Glomerular endothelial cell (primary cell): ENCODE measurements at regions not wholly inside any gene's neighbourhood (a gene's known extent, or its start where the extent isn't known, plus 50 kb on each side); places are given as distances from the start of the nearest gene placed in this dataset.
"Not testable (repeated sequence)": the region's sequence is repeated elsewhere in the genome, so short reads cannot be mapped to it uniquely, and the experiment has no call there.

Experiments
- DNase-seq: peaks from one replicate; pipeline ENCODE4 v3.0.0-alpha.2; 2011; ENCODE audit warnings: low read depth, low spot score; ENCODE audit errors: extremely low read depth

DNA sequence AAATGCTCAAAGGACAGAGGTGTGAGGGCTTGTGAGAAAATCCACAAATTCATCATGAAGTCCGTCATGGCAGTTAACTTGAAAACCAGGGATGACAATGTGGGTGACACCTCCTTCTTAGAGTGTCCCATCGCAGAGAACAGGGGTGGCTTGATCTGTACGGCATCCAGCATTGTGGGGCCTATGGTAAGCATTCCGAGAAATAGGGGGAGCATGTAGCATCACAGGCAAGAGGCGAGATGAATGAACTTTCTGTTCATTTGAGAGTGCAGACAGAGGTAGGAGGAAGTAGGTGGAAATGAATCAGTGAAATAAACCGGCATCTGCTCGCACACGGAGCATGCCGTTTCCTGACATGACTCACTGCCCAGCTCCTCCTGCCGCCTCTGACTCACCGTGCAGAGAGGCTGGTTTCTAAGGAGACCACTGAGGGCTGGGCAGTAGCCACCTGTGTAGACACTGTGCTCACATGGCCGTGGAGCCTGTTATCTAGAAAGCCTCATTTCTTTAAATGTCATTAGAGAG is 339.0 kb downstream of the RFC3 start:
- peak; percentile 95 for DNase-seq

- DNase-seq = no peak
Observed at GRCh38 chr13:34159946-34160345, 342.0 kb downstream of the RFC3 start.

GRCh38 chr13:34161931-34162543 is 344.1 kb downstream of the RFC3 start:
- no peak for DNase-seq

DNA sequence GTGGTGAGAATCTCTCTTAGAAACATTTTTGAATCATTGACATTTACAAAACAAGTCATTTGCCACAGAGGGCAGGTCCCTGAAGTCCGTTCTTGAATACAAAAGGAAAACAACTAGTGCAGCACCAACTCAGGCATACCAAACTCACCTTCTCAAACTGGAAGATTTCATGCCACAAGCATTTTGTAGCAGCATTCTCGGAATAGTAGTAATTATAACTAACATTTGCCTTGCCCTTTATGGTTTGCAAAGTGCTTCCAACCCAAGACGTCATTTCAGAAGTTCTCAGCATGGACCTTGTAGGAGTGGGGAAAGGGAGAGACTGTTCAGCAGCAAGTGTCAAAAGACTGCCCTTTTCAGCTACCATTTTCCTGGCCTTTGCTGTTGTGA is 344.6 kb downstream of the RFC3 start:
- DNase-seq = no peak

DNA sequence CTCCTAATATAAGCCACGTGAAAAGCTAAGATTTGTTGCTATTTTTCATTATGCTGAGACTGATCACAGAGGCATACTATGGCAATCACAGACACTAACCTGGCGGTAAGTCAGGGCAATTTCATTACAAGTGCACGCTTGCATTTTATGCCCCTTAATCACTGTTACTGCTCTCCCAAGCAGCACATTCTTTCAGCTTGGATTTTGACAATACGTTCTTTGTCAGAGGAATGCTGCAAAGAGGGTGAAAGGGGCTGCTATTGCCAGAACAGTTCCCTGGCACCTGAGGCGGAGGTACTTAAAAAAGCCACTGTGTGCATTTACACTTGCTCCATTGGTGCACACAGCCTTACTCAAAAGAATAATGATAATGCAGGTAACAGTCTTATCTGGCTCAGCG is 346.6 kb downstream of the RFC3 start:
- DNase-seq = no peak

DNA sequence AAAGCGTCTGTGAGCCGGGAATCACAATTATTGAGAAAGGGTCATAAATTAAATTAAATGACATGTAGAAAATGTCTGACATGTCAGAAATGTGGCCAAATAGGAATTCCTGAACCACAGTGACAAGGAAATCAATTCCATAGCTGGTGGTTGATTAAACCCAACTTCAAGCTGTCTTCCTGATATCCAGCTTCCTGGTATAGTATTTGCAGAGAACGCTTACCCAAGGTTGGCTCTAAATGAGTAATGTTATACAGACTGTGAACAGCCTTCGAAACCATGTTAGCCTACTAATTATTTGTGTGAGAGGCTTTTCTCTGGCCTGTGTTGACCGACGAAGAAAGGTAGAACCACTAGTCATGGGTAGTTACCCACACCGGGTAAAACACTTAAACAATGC is 347.2 kb downstream of the RFC3 start:
- DNase-seq = no peak

DNA sequence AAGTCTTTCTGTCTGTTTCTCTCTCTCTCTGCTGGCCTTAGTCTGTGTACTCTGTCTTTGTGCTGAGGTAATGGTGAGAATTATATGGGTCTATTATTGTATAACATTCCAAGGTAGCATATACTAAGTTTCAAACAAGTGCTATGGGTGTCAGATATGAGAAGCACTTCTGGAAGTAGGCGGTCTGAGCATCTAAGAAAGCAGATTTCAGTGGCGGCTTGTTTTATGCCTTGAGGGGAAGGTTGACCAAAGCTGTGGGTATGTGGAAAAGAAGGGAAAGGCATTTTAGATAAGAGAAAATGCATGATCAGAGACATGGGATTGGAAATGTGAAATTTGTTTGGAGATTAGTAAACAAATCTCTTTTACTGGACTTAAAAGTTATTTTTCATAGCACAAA is 348.5 kb downstream of the RFC3 start:
- DNase-seq = no peak

DNA sequence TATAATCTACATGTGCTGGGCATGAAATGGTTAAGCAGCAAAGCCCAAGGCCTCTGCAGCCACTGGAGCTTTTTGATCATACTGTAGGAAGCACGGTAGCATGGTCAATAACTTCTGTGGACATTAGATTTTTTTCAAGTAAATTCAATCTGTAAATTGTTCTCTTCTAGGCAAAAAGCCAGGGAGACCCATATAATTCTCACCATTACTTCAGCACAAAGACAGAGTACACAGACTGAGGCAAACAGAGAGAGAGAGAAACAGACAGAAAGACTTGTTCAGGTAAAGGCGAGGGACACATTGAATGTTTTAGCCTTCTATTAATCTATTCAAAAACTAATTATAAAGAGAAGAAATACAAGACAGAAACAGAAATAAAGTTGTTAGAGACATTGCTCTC is 349.4 kb downstream of the RFC3 start:
- no peak for DNase-seq

DNA sequence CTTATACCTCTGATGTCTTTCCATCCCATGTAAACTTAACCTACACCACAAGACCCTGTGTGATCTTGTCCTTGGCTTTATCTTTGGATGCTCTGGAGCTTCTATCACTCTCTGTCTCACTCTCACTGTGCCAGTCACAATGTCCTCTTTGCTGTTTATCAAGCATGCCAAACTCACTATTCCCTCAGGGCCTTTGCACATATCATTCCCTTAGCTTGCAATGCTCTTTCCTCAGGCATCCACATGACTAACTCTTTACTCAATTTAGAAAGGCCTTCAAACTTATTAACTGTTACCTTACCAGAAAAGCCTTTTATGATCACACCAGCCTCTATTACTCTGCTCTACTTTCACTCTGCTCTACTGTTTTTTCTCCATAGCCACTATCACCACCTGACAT is 354.1 kb downstream of the RFC3 start:
- DNase-seq = no peak

DNA sequence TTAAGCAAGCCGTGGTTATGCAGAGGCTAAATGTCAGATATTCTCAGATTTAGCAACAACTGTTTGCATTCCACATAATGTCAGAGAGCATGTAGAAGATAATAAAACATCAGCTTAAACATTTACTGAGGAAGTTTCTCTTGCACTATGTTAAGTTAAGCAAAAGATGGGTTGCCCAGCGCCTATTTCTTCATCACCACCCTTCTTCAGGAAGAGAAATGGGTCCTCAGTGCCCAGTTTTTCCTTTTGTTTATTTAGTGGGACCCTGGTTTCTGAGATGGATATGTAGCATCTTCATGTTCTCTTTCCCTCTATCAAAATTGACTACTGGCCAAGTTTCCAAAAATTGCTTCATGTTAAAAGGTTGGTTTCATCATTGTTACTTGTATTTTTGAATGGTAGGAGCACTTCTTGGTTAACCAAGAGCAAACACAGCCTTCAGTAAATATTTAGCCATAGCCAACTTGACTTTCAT is 356.8 kb downstream of the RFC3 start:
- no peak for DNase-seq

- DNase-seq = no peak
Observed at GRCh38 chr13:34175551-34175950, 357.6 kb downstream of the RFC3 start.

DNA sequence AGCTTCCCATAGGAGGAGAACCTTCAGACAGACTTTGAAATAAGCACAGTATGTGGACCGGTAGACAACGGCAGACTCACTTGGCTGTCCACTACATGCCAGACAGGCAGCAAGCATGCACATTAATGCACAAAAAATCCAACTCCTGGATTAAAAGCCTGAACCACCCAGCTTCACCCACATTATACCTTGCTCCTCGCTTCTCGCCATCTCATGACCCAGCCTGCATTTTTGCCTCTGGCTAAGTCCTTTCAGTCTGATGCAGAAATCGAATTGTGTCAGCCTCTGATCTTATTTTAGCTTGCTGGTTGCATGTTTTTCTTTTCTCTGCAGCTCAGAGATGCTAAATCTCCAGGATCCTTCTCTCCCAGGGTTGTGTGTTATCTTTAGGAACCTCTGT is 358.7 kb downstream of the RFC3 start:
- DNase-seq = no peak

- no peak for DNase-seq
Observed at GRCh38 chr13:34179481-34179880, 361.5 kb downstream of the RFC3 start.

DNA sequence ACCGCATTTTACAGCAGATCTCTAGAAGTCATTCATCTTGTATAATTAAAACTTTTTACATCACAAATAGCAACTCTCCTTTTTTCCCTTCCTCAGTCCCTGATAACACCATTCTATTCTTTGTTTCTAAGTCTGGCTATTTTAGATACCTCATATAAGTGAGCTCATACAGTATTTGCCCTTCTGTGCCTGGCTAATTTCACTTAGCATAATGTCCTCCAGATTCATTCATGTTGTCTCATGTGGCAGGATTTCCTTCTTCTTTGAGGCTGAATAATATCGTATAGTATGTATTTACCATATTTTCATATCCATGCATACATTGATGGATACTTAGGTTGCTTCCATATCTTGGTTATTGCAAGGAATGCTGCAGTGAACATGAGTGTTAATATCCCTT is 362.0 kb downstream of the RFC3 start:
- no peak for DNase-seq

GRCh38 chr13:34181256-34181655 is 363.3 kb downstream of the RFC3 start:
- DNase-seq = not testable (repeated sequence)

- no peak for DNase-seq
Observed at GRCh38 chr13:34189946-34190345, 372.0 kb downstream of the RFC3 start.

GRCh38 chr13:34201050-34201913 is 383.3 kb downstream of the RFC3 start:
- no peak for DNase-seq

- DNase-seq = no peak
Observed at GRCh38 chr13:34207334-34207733, 389.4 kb downstream of the RFC3 start.

- no peak for DNase-seq
Observed at GRCh38 chr13:34207872-34208271, 389.9 kb downstream of the RFC3 start.

GRCh38 chr13:34208336-34208735 is 390.4 kb downstream of the RFC3 start:
- no peak for DNase-seq

DNA sequence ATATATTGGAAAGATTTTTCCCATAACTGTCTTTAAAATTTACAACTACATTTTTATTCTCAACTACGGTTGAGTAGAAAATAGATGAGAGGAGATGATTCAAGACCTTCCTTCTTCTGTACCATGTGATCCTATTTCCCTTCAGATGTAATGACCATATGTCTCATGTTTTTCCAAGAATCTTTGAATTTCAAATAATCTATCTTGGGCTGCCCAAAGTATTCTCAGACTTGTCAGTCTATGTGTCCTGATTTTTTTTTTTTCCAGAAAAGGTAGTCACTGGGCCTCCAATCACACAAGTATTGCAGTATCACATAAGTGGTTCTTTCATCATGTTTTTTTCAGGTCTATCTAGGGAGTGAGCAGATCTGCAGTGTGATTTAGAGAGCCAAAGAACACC is 392.4 kb downstream of the RFC3 start:
- DNase-seq = no peak

GRCh38 chr13:34214686-34215085 is 396.7 kb downstream of the RFC3 start:
- no peak for DNase-seq
